HepG2 (cell line): ENCODE measurements at regions not wholly inside any gene's neighbourhood (a gene's known extent, or its start where the extent isn't known, plus 50 kb on each side); places are given as distances from the start of the nearest gene placed in this dataset.

Experiments
- ATAC-seq: fragments of 200-7000 bp; cut with Tn5 transposase; 3 replicates; pipeline ENCODE4 v1.9.1; 2020; ENCODE audit warnings: mild to moderate bottlenecking, moderate library complexity
- BruUV-seq: library from RNA; stranded (reverse); fragments of 400-500 nt; replicated peaks from 2 replicates; lab custom pipeline; 2021; lab: Mats Ljungman, UMichigan
- CTCF ChIA-PET: fragments of 300-600 bp; formaldehyde crosslinking; extraction: SDS; loops from one replicate; lab custom pipeline; 2021; ENCODE audit warnings: low total read pairs, inconsistent platforms, low intra/inter-chr PET ratio; lab: Yijun Ruan, JAX
- POLR2A ChIA-PET: fragments of 350-600 bp; sonication (Branson Sonifier 250); formaldehyde crosslinking; loops from one replicate; lab custom pipeline; 2020; ENCODE audit warnings: antibody characterized with exemption, inconsistent platforms; lab: Yijun Ruan, JAX
- DNase-seq: peaks from one replicate; pipeline ENCODE4 v3.0.0-alpha.2; 2015; ENCODE audit warnings: low spot score
- FAIRE-seq: peaks from 3 replicates; lab custom pipeline; 2011; peaks lifted over from hg19 to GRCh38; lab: Jason Lieb, UNC
- H2AFZ ChIP-seq: one replicate; pipeline ENCODE4 v1.6.1; 2011; ENCODE audit warnings: low read length, inconsistent platforms
- H3K27ac ChIP-seq: fragments of 300-600 bp; 3 replicates; pipeline ENCODE4 v1.8.0; 2011; ENCODE audit warnings: mixed run types, mild to moderate bottlenecking, mixed read lengths, low read length, inconsistent platforms; ENCODE audit not compliant: insufficient read depth; ENCODE audit errors: extremely low read length
- H3K27me3 ChIP-seq, 2 experiments: fragments of 200-600 bp in 1 of 2; 2 replicates in 1 of 2; 3 replicates in 1 of 2; pipeline versions ENCODE4 v1.6.0 to v1.8.0; 2011; ENCODE audit warnings: low read length in 2 of 2, mild to moderate bottlenecking in 2 of 2, moderate library complexity in 2 of 2, inconsistent platforms in 1 of 2; ENCODE audit not compliant: insufficient read depth in 2 of 2, control insufficient read depth in 1 of 2
- H3K36me3 ChIP-seq, 2 experiments: fragments of 200-600 bp in 1 of 2; replicated peaks in 1 of 2; 2 replicates in 1 of 2; 3 replicates in 1 of 2; pipeline versions ENCODE4 v1.5.1 to v1.8.0; 2011; ENCODE audit warnings: low read length in 2 of 2, inconsistent platforms in 1 of 2; ENCODE audit not compliant: insufficient read depth in 2 of 2, control insufficient read depth in 1 of 2
- H3K4me1 ChIP-seq: 2 replicates; pipeline ENCODE4 v1.5.1; 2012; ENCODE audit warnings: low read length, inconsistent platforms; ENCODE audit not compliant: insufficient read depth
- H3K4me2 ChIP-seq: 2 replicates; pipeline ENCODE4 v1.6.0; 2011; ENCODE audit warnings: low read depth, low read length, inconsistent platforms
- H3K4me3 ChIP-seq, 3 experiments: fragments of 200-600 bp in 1 of 3; sonication (generic), shearing (Covaris generic) in 1 of 3; replicated peaks in 1 of 3; 2 replicates each; pipeline ENCODE4 v1.5.1; 2011 to 2016; ENCODE audit warnings: low read length in 3 of 3, inconsistent platforms in 2 of 3, low read depth in 2 of 3, mild to moderate bottlenecking in 2 of 3, control low read depth in 1 of 3, mixed read lengths in 1 of 3; ENCODE audit not compliant: insufficient read depth in 1 of 3
- H3K79me2 ChIP-seq: one replicate; pipeline ENCODE4 v1.6.1; 2011; ENCODE audit warnings: low read length, inconsistent platforms; ENCODE audit not compliant: insufficient read depth
- H3K9ac ChIP-seq: 2 replicates; pipeline ENCODE4 v1.6.0; 2011; ENCODE audit warnings: mild to moderate bottlenecking, low read depth, low read length, inconsistent platforms; ENCODE audit not compliant: insufficient read depth
- H3K9me3 ChIP-seq: 2 replicates; pipeline ENCODE4 v1.5.1; 2012; ENCODE audit warnings: mild to moderate bottlenecking, low read length
- H4K20me1 ChIP-seq: 2 replicates; pipeline ENCODE4 v1.6.0; 2011; ENCODE audit warnings: inconsistent platforms, mild to moderate bottlenecking, low read length, moderate library complexity; ENCODE audit not compliant: insufficient read depth
- ARID5B ChIP-seq: IDR thresholded peaks from 2 replicates; pipeline ENCODE4 v1.4.0; 2020; ENCODE audit warnings: mild to moderate bottlenecking, missing genetic modification reagents
- CHCHD3 ChIP-seq: sonication (generic); formaldehyde crosslinking; IDR thresholded peaks from 2 replicates; pipeline ENCODE4 v1.8.0; 2022; ENCODE audit warnings: mild to moderate bottlenecking, missing genetic modification reagents, moderate library complexity
- ELF3 ChIP-seq: IDR thresholded peaks from 2 replicates; pipeline ENCODE4 v1.6.1; 2016; ENCODE audit warnings: missing genetic modification reagents, missing compliant biosample characterization
- FIP1L1 ChIP-seq: fragments of 200-400 bp; formaldehyde crosslinking; IDR thresholded peaks from 2 replicates; pipeline ENCODE4 v1.6.1; 2018; ENCODE audit warnings: low read depth, mild to moderate bottlenecking, low read length, moderate library complexity, borderline replicate concordance; ENCODE audit not compliant: insufficient read depth
- FOXM1 ChIP-seq: sonication (generic); formaldehyde crosslinking; IDR thresholded peaks from 2 replicates; pipeline ENCODE4 v1.5.0; 2020; ENCODE audit warnings: missing genetic modification reagents
- HCFC1 ChIP-seq: fragments of 150-350 bp; IDR thresholded peaks from 2 replicates; pipeline ENCODE4 v1.6.1; 2014; ENCODE audit warnings: low read depth, low read length
- ISL2 ChIP-seq: sonication (generic); formaldehyde crosslinking; IDR thresholded peaks from 2 replicates; pipeline ENCODE4 v1.5.0; 2020; ENCODE audit warnings: missing genetic modification reagents
- MNT ChIP-seq: fragments of 450-650 bp; IDR thresholded peaks from 2 replicates; pipeline ENCODE4 v1.6.1; 2016
- NFRKB ChIP-seq: fragments of 450-650 bp; IDR thresholded peaks from 2 replicates; pipeline ENCODE4 v1.6.1; 2017
- PAWR ChIP-seq: sonication (generic); formaldehyde crosslinking; IDR thresholded peaks from 2 replicates; pipeline ENCODE4 v1.4.0; 2020; ENCODE audit warnings: missing genetic modification reagents, mild to moderate bottlenecking, borderline replicate concordance
- RFX1 ChIP-seq: fragments of 450-650 bp; IDR thresholded peaks from 2 replicates; pipeline ENCODE4 v1.6.1; 2017
- U2AF1 ChIP-seq: fragments of 200-400 bp; formaldehyde crosslinking; optimal IDR thresholded peaks from 2 replicates; pipeline ENCODE3; 2017; ENCODE audit warnings: mild to moderate bottlenecking, low read depth, low read length
- ZFX ChIP-seq: sonication (generic); formaldehyde crosslinking; IDR thresholded peaks from 2 replicates; pipeline ENCODE4 v1.4.0; 2020; ENCODE audit warnings: mild to moderate bottlenecking, low read depth, missing genetic modification reagents, moderate library complexity
- ZMYM4 ChIP-seq: sonication (generic); formaldehyde crosslinking; IDR thresholded peaks from 2 replicates; pipeline ENCODE4 v1.8.1; 2023; ENCODE audit warnings: mild to moderate bottlenecking, missing genetic modification reagents
- ZNF350 ChIP-seq: sonication (generic); formaldehyde crosslinking; IDR thresholded peaks from 2 replicates; pipeline ENCODE4 v1.4.0; 2020; ENCODE audit warnings: mild to moderate bottlenecking, low read depth, missing genetic modification reagents, borderline replicate concordance
- ZNF746 ChIP-seq: sonication (generic); formaldehyde crosslinking; IDR thresholded peaks from 2 replicates; pipeline ENCODE4 v1.8.0; 2022; ENCODE audit warnings: mild to moderate bottlenecking, missing genetic modification reagents
- ZSCAN20 ChIP-seq: sonication (generic); formaldehyde crosslinking; IDR thresholded peaks from 2 replicates; pipeline ENCODE4 v1.4.0; 2020; ENCODE audit warnings: missing genetic modification reagents, mild to moderate bottlenecking, borderline replicate concordance
- WGBS: methylation state at CpG from one replicate; pipeline ENCODE4 v1.1.6; 2017; ENCODE audit warnings: low lambda C conversion rate; 5-methylcytosine and 5-hydroxymethylcytosine counted together
- in situ Hi-C: cut with HindIII; loops from 2 replicates; pipeline ENCODE4 v1.10.0; 2017; ENCODE audit warnings: low pct_unique_long_range_greater_than_20kb; ENCODE audit not compliant: extremely low pct_ligation_motif_present
- intact Hi-C: fragments of 100-400 bp; cut with micrococcal nuclease; formaldehyde crosslinking; loops from one replicate; pipeline ENCODE4 v1.10.0; 2022; ENCODE audit not compliant: unreplicated experiment

- Histone ChIP-seq H3K4me2 (no peak overlapping the region), H3K9ac (no peak overlapping the region), H3K36me3 (no peaks in the 10 kb centered on the region), H4K20me1 (no peaks in the 10 kb centered on the region), H3K79me2 (no peaks in the 10 kb centered on the region), H3K4me1 (no peaks in the 10 kb centered on the region), H3K4me3 (no peak overlapping the region), H3K27ac (no peak overlapping the region), H2AFZ (no peak overlapping the region), H3K9me3 (no peaks in the 10 kb centered on the region), H3K27me3 (no peaks in the 10 kb centered on the region)
- ChIA-PET POLR2A (no interaction called here), CTCF (no interaction called here)
- TF ChIP-seq ZSCAN20 (CRISPR knock-in tag), result no peak
- ATAC-seq (no peak), DNase-seq (no peak), FAIRE-seq (no peak)
- BruUV-seq, result no TSS peak
- WGBS, result 0% methylated on average over 2 of the region's 2 CpGs
- intact Hi-C loops, result no loop called here
- in situ Hi-C loops, result no loop called here
Measured at GRCh38 chr1:217021956-217022355, 298.7 kb upstream of the ESRRG start.

DNA sequence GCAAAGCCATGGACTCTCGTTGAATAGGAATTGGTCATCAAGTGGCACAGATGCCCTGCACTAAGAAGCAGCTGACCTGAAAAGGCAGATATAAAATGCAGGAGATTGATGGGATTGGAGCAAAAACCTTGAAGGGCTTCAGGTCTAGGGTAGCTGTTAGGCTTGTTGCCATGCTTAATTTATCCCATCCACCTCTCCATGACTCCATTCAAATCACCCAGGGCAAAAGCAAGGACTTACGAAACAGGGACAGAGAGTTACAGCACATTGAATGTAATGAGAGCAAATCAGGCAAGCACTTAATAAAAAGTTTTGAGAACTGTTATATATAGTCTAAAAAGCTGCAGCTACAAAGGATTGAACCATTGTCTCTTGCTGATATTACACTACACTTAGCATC, 298.2 kb upstream of the ESRRG start:
- CTCF ChIA-PET, result no interaction called here
- no peak for FAIRE-seq
- H3K4me3 ChIP-seq, result no peak overlapping the region
- no peak overlapping the region for H3K27ac ChIP-seq
- no peak overlapping the region for H3K9ac ChIP-seq
- BruUV-seq, result no TSS peak
- in situ Hi-C loops (no loop called here), intact Hi-C loops (no loop called here)
- no peaks in the 10 kb centered on the region for H3K4me1 ChIP-seq
- no peaks in the 10 kb centered on the region for H3K27me3 ChIP-seq
- H3K79me2 ChIP-seq, result no peaks in the 10 kb centered on the region
- WGBS, result 11% methylated on average over 2 of the region's 2 CpGs
- no peak overlapping the region for H2AFZ ChIP-seq
- POLR2A ChIA-PET, result no interaction called here
- H3K9me3 ChIP-seq, result no peaks in the 10 kb centered on the region
- H3K36me3 ChIP-seq, result no peaks in the 10 kb centered on the region
- no peak overlapping the region for H3K4me2 ChIP-seq
- no peak for ATAC-seq
- DNase-seq, result no peak
- H4K20me1 ChIP-seq, result no peaks in the 10 kb centered on the region
- TF ChIP-seq CHCHD3 (CRISPR knock-in tag) (no peak), ZNF350 (CRISPR knock-in tag) (no peak), ZMYM4 (CRISPR knock-in tag) (no peak), ELF3 (CRISPR knock-in tag) (no peak), ISL2 (CRISPR knock-in tag) (no peak), ARID5B (CRISPR knock-in tag) (no peak), FIP1L1 (no peak), ZFX (CRISPR knock-in tag) (no peak), FOXM1 (CRISPR knock-in tag) (no peak), U2AF1 (no peak), NFRKB (no peak), RFX1 (no peak), ZNF746 (CRISPR knock-in tag) (no peak), HCFC1 (no peak), MNT (no peak), PAWR (CRISPR knock-in tag) (no peak)
